HG03025 (cell line): ENCODE measurements at regions not wholly inside any gene's neighbourhood (a gene's known extent, or its start where the extent isn't known, plus 50 kb on each side); places are given as distances from the start of the nearest gene placed in this dataset.

ENCODE experiments used
- ATAC-seq: cut with Tn5 transposase; IDR thresholded peaks from one replicate; pipeline ENCODE4 v1.9.1; 2021; ENCODE audit warnings: mild to moderate bottlenecking, moderate library complexity; ENCODE audit not compliant: unreplicated experiment, low FRiP score

- ATAC-seq = no peak
These were observed 1165.4 kb downstream of the XPNPEP1 start for GRCh38 chr10:108757946-108758345.

DNA sequence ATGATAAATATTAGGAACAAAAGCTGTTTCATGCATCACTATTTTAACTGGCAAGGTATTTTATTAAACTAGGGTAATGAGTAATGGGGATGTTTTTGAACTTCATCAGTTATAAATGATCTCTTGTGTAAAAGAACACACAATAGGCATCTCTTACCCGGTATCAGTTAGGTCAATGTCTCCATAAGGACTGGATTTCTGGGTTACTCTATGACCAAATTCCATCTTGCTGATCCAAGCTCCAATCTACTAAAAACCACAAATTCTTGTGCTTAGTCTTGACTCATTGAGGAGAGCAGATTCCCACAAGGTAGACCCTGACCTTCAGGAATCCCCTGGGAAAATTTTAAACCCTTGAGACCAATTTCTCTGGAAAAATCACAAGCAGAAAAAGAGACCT is 1167.7 kb downstream of the XPNPEP1 start:
- ATAC-seq = no peak

DNA sequence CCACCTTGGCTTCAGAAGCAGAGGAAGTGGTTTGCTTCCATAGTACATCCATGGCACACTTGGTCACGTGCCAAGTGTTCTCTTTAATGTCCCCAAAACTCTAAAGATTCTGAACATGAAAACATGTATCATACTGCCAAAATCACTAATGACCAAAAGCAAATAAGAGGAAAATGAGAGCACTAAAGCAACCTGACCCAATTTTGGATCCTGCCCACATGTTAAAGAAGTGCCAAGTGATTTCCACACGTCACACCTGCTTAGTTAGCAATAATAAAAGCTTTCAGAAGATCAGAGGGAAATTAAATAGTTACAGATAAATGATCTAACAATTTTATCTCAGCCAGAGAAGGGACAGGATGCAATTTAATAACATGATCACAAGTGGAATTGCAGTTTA is 1170.0 kb downstream of the XPNPEP1 start:
- no peak for ATAC-seq

DNA sequence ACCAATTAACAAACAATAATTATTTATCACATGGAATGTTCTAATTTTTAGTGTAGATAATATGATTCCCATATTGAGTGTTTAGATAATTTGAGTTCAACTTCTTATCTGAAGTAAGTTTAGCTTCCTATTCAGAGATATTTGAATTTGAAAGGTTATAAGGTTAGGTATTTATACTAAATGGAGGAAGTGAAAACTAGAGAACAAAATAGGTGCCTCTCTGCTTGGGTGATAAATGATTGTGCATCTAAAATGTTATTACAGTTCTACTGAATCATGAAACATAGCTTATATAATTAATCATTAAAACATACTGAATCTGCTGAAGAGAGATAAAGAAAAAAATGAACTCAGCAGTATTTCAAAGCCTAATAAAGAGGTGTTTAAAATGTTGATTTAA is 1174.3 kb downstream of the XPNPEP1 start:
- ATAC-seq = no peak

- no peak for ATAC-seq
These were observed 1187.2 kb downstream of the XPNPEP1 start for GRCh38 chr10:108736111-108736510.

DNA sequence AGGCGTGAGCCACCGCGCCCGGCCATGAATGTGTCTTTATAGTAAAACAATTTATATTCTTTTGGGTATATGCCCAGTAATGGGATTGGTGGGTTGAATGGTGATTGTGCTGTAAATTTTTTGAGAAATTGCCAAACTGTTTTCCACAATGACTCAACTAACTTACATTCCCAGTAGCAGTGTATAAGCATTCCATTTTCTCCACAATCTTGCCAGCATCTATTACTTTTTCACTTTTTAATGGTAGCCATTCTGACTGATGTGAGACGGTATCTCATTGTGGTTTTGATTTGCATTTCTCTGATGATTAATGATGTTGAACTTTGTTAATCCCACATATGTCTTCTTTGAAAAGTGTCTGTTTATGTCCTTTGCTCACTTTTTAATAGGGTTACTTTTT is 1187.9 kb downstream of the XPNPEP1 start:
- no peak for ATAC-seq

- ATAC-seq = no peak
These were observed 1201.4 kb downstream of the XPNPEP1 start for GRCh38 chr10:108721874-108722273.

DNA sequence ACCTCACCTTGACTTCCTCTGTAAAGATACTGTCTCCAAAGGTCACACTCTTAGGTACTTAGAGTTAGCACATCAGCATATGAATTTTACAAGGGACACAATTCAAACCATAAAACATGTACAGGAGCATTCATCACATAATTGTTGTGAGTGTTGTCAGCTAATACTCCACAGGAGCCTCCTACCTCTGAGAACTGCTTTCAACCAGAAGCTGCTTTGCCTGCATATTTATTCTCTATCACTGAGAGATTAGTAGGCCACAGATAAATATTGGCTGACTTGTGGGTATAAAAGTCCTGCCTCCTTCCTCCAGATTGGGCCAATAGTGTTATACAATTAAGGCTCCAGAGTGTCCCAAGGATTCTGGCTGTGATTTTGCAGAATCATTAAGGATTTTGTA is 1207.0 kb downstream of the XPNPEP1 start:
- no peak for ATAC-seq

GRCh38 chr10:108709927-108710722 is 1213.2 kb downstream of the XPNPEP1 start:
- no peak for ATAC-seq

- ATAC-seq = no peak
These were observed 1214.9 kb downstream of the XPNPEP1 start for GRCh38 chr10:108708363-108708762.

GRCh38 chr10:108696792-108697477 is 1226.4 kb downstream of the XPNPEP1 start:
- peak; percentile 74 for ATAC-seq

DNA sequence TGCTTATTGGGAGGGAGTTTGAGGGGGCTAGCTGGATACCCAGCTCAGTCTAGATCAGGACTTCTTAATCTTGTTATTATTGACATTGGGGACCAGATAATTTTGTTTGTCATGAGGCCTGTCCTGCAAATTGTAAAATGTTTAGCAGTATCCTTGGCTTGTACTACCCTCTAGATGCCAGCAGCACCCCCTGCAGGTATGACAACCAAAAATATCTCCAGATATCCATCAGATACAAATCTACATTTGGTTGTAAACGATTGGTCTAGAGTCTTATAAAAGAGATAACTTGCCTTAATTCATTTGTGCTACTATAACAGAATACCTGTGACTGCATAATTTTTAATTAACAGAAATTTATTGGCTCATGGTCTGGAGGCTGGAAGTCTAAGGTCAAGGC is 1232.2 kb downstream of the XPNPEP1 start:
- no peak for ATAC-seq

- ATAC-seq = no peak
These were observed 1232.8 kb downstream of the XPNPEP1 start for GRCh38 chr10:108690530-108690929.

DNA sequence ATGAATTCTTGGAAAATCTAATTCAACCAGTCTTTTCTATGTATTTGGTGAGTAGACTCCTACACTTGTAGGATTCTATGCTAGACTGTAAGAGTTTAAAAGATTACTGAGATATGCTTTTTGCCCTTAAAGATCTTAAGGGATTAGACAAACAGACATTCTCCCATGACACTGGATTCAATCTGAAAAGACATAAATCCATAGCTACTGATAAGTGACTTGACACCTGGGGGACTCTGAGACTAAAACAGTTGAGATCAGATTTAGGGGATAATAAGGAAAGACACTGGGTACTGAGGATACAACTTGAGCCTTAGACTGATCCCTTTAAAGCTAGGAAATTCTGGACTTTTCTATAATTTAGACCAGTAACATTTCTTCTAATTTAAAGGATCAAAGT is 1233.4 kb downstream of the XPNPEP1 start:
- ATAC-seq = no peak

- no peak for ATAC-seq
These were observed 1235.0 kb downstream of the XPNPEP1 start for GRCh38 chr10:108688314-108688713.

- ATAC-seq = no peak
These were observed 1237.3 kb downstream of the XPNPEP1 start for GRCh38 chr10:108685863-108686531.

DNA sequence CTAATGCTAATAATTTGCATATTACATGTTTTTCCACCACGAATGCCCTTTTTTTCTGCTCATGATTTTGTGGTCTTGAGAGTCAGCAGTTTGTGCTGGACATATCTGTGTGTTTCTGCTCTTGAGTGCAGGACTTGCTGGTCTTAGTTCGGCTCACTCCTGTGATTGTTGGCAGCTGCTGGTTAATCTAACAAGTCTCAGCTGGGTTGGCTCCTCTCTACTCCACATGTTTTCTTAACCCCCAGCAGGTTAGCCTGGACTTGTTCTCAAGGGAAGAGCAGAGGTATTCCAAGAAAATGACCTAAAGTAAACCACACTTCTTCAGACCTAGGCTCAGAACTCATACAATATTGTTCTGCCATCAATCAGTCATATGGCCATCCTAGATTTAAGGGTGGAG is 1238.9 kb downstream of the XPNPEP1 start:
- no peak for ATAC-seq

DNA sequence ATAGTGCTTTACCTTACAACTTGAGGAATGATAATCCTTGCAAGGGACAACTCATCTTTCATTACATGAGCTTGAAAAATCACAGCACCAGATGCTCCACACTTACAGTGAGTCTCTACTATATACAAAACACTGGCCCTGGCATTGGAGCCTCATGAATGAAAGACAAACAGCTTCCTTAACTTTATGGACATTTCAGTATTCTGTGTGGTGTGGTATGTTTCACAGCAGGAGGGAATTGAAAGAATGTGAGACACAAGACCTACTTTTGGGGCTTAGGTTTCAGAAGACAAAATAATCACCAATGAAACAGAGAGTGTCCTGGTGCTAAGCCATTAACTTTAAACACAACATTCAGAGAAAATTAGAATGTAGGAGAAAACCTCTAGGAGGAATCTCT is 1249.6 kb downstream of the XPNPEP1 start:
- no peak for ATAC-seq

GRCh38 chr10:108663587-108663986 is 1259.7 kb downstream of the XPNPEP1 start:
- ATAC-seq = no peak

- no peak for ATAC-seq
These were observed 1260.3 kb downstream of the XPNPEP1 start for GRCh38 chr10:108662975-108663374.

DNA sequence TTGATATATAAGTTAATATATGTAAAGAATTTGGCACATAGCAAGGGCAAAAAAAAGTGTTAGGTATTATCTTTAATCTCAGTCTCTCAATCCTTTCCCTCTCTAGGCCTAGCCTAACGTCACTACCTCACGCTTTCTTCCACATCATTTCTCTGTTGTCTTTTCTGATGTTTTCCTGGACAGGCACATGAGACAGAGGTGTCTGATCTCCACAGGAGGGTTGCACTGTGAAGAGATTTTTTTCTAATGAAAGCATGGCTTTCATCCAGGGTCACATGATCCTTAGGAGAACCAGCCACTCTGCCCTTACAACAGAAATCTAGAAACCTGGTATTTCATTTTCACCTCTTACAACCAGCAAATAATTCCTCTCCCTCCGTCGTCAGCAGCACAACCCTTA is 1268.3 kb downstream of the XPNPEP1 start:
- no peak for ATAC-seq

DNA sequence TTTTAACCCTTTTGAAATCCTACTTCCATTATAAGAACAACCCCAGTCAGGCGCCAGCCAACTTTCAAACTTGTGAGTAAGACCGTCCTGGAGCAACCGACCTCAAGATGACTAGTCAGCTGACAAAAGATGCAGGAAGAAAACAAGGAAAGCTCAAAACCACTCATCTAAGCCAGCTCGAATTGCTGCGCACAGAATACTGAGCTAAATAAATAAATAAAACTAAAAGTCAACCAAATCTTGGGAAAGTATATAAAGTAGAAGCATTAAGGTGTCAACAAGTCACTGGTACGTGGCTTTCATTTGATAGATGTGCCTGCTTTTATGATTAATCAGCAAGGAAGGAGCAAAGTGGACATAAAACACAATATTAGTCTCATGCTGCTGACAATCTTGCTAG is 1269.8 kb downstream of the XPNPEP1 start:
- ATAC-seq = no peak
